Activated naive CD4-positive, alpha-beta T cell treated with anti-CD3 and anti-CD28 coated beads for 36 hours (primary cell): ENCODE measurements at regions not wholly inside any gene's neighbourhood (a gene's known extent, or its start where the extent isn't known, plus 50 kb on each side); places are given as distances from the start of the nearest gene placed in this dataset.
"Not testable (repeated sequence)": the region's sequence is repeated elsewhere in the genome, so short reads cannot be mapped to it uniquely, and the experiment has no call there.

ENCODE experiments used
- CTCF ChIA-PET: fragments of 350-600 bp; sonication (Branson Sonifier 250); formaldehyde crosslinking; loops from one replicate; lab custom pipeline; 2021; ENCODE audit warnings: antibody characterized with exemption; lab: Charles Lee
- DNase-seq: peaks from one replicate; pipeline ENCODE4 v3.0.0-alpha.2; 2020
- H3K27ac Mint-ChIP-seq: one replicate; pipeline ENCODE4 v1.8.0; 2021; ENCODE audit warnings: mild to moderate bottlenecking, mixed read lengths
- H3K27me3 Mint-ChIP-seq: one replicate; pipeline ENCODE4 v1.8.0; 2021; ENCODE audit warnings: low read depth, mixed read lengths
- H3K36me3 Mint-ChIP-seq: one replicate; pipeline ENCODE4 v1.8.0; 2021; ENCODE audit warnings: low read depth, mixed read lengths
- H3K4me1 Mint-ChIP-seq: one replicate; pipeline ENCODE4 v1.8.0; 2021; ENCODE audit warnings: low read depth, mixed read lengths
- H3K4me3 Mint-ChIP-seq: one replicate; pipeline ENCODE4 v1.8.0; 2021; ENCODE audit warnings: mild to moderate bottlenecking, moderate library complexity, mixed read lengths
- H3K9me3 Mint-ChIP-seq: one replicate; pipeline ENCODE4 v1.8.0; 2021; ENCODE audit warnings: mixed read lengths
- intact Hi-C: fragments of 100-400 bp; cut with micrococcal nuclease; formaldehyde crosslinking; loops from one replicate; pipeline ENCODE4 v1.15.1; 2023

DNA sequence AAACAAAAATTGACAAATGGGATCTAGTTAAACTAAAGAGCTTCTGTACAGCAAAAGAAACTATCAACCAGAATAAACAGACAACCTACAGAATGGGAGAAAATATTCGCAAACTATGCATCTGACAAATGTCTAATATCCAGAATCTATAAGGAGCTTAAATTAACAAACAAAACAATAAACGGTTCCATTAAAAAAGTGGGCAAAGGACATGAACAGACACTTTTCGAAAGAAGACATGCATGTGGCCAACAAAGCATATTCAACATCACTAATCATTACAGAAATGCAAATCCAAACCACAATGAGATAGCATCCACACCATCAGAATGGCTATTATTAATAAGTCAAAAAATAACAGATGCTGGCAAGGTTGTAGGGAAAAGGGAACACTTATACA lies 50.5 kb upstream of the MED13L start:
- intact Hi-C loops, H3K27me3 Mint-ChIP-seq, DNase-seq, H3K27ac Mint-ChIP-seq, H3K36me3 Mint-ChIP-seq, H3K9me3 Mint-ChIP-seq, CTCF ChIA-PET, H3K4me3 Mint-ChIP-seq: not testable (repeated sequence)
- peaks cover 26% of the 10 kb centered on the region for H3K4me1 Mint-ChIP-seq

DNA sequence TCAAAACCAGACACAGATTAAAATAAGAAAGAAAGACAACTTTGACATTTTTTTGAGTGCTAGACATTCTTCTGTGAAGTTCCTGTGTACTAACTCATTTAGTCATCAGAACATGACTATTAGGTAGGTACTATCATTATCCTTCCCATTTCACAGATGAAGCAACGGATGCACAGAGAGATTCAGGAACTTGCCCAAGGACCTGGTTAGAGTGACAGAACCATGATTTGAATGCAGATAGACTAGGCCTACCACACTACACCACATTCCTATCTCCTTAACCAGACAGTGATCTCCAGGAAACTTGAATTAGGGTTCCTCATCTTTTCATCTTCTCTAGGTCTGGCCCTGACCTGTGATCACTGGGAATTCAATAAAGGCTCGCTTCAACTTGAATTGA lies 54.4 kb upstream of the MED13L start:
- Mint-ChIP-seq H3K4me3 (no peak overlapping the region), H3K27ac (no peak overlapping the region), H3K9me3 (peaks cover 7% of the 10 kb centered on the region), H3K36me3 (no peaks in the 10 kb centered on the region), H3K27me3 (no peaks in the 10 kb centered on the region), H3K4me1 (peaks cover 8% of the 10 kb centered on the region)
- no peak for DNase-seq
- CTCF ChIA-PET = no interaction called here
- intact Hi-C loops = no loop called here

DNA sequence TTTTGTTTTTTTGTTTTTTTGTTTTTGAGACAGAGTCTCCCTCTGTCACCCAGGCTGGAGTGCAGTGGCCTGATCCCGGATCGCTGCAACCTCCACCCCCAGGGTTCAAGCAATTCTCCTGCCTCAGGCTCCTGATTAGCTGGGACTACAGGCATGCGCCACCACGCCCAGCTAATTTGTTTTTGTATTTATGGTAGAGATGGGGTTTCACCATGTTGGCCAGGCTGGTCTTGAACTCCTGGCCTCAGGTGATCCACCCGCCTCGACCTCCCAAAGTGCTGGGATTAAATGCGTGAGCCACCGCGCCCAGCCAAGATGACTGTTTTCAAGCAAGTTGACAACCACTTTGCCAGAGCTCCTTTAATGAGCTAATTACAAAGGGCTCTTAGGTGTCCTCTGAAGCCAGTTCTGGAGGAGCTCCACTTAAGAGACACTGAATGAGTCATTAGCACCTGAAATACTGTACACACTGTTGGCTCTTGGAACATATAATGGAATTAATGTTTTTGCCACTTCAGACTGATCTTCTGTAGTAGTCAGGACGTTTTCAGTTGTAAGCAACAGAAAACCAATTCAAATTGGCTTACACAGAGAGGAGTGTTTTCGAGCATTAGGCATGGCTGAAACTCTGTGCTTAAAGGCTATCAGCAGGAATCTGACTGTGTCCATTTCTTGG lies 55.4 kb upstream of the MED13L start:
- H3K9me3 Mint-ChIP-seq = peaks cover 4% of the 10 kb centered on the region
- no peak overlapping the region for H3K4me3 Mint-ChIP-seq
- H3K36me3 Mint-ChIP-seq = no peaks in the 10 kb centered on the region
- no peaks in the 10 kb centered on the region for H3K27me3 Mint-ChIP-seq
- no peak for DNase-seq
- peaks cover 8% of the 10 kb centered on the region for H3K4me1 Mint-ChIP-seq
- CTCF ChIA-PET = no interaction called here
- no peak overlapping the region for H3K27ac Mint-ChIP-seq
- intact Hi-C loops = no loop called here

DNA sequence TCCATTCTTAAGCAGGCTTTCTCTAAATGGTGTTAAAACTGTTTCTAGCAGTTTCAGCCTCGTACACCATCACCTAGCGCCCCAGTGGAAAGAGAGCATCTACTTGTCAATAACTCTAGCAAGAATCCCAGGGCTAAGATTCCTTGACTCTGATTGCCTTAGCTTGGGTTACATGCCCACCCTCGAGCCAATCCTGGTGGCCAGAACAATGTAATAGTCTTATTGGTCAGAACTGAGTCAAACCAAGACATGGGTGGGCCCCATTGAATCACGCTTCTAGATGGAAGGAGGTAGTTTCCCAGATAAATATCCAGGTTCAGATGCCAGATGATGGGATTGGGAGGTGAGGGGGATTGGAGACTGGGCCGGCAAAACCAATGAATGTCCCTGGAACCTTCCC lies 55.9 kb upstream of the MED13L start:
- H3K4me3 Mint-ChIP-seq = no peak overlapping the region
- intact Hi-C loops = no loop called here
- H3K27ac Mint-ChIP-seq = no peak overlapping the region
- H3K4me1 Mint-ChIP-seq = peaks cover 8% of the 10 kb centered on the region
- no peak for DNase-seq
- no peaks in the 10 kb centered on the region for H3K36me3 Mint-ChIP-seq
- H3K27me3 Mint-ChIP-seq = no peaks in the 10 kb centered on the region
- CTCF ChIA-PET = no interaction called here
- H3K9me3 Mint-ChIP-seq = no peaks in the 10 kb centered on the region

DNA sequence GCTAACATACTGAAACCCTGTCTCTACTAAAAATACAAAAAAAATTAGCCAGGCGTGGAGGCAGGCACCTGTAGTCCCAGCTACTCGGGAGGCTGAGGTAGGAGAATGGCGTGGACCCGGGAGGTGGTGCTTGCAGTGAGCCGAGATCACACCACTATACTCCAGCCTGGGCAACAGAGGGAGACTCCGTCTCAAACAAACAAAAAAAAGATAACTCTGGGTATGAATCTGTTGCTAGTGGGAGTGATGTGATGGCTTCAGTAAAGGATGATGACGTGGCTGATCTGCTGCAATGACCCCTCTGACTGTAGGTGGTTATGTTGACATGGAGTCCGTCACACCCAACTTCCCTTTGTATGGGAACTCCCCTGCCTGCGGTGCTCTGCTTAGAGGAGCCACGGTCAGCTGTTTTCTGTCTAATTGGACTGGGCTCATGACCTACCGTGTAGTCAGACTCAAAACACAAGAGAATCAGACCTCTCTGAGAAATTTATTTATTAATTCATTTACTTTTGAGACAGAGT lies 59.1 kb upstream of the MED13L start:
- peaks cover 8% of the 10 kb centered on the region for H3K4me1 Mint-ChIP-seq
- no peak overlapping the region for H3K27ac Mint-ChIP-seq
- H3K27me3 Mint-ChIP-seq = no peaks in the 10 kb centered on the region
- H3K36me3 Mint-ChIP-seq = no peaks in the 10 kb centered on the region
- no peaks in the 10 kb centered on the region for H3K9me3 Mint-ChIP-seq
- intact Hi-C loops = no loop called here
- DNase-seq = no peak
- CTCF ChIA-PET = no interaction called here
- no peak overlapping the region for H3K4me3 Mint-ChIP-seq

DNA sequence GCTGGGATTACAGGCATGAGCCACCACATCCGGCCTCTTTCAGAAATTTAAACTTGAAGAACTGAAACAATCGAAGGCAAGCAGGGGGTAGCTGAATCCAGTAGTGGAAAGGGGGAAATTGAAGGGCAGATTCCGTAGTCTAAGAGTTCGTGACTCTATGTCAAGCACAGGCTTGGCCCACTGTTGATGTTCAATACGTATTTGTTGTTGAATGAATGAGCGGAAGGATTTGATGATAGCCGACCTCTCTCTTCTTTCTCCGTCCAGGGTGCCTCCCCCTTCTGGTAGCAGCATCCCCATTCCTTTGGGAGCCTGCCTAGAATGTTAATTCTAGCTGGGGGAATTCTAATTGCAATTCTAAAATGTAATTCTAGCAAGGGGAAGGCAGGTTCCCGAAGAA lies 59.8 kb upstream of the MED13L start:
- Mint-ChIP-seq H3K4me1 (peaks cover 8% of the 10 kb centered on the region), H3K36me3 (no peaks in the 10 kb centered on the region), H3K27ac (no peak overlapping the region), H3K27me3 (no peaks in the 10 kb centered on the region), H3K9me3 (peaks cover 2% of the 10 kb centered on the region), H3K4me3 (no peak overlapping the region)
- DNase-seq = no peak
- CTCF ChIA-PET = no interaction called here
- intact Hi-C loops = no loop called here

DNA sequence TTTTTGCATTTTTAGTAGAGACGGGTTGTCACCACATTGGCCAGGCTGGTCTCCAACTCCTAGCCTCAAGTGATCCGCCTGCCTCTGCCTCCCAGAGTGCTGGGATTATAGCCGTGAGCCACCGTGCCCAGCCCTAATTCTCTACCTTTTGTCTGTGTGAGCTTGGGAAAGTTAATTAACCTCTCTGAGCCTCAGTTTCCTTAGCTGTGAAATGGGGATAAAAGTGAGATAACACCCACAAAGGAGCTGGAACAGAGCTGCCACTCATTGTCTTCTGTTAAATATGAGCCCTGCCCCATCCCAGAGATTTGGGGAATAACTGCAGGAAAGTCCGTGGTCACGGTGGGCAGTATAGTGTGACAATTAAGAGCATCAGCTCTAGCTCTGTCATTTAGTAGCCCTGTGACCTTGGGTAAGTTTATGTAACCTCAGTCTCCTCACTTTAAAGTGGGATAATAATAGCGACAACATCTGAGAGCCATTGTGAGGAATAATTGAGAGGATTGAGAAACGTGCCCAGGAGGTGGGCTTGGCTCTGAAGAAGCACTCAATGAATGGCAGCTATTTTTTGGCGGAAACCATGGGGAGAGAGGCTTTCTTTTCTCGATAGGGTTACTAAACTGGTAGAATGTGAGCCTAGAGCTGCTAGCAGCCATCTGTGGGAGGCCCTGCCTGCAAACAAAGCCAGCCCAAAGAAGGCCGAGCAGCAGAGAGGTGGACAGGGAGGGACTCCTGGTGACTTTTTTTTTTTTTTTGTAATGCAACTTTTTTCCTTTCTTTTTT lies 60.8 kb upstream of the MED13L start:
- no peaks in the 10 kb centered on the region for H3K36me3 Mint-ChIP-seq
- intact Hi-C loops = no loop called here
- peaks cover 8% of the 10 kb centered on the region for H3K4me1 Mint-ChIP-seq
- H3K27me3 Mint-ChIP-seq = no peaks in the 10 kb centered on the region
- H3K9me3 Mint-ChIP-seq = peaks cover 2% of the 10 kb centered on the region
- H3K27ac Mint-ChIP-seq = no peak overlapping the region
- no peak overlapping the region for H3K4me3 Mint-ChIP-seq
- CTCF ChIA-PET = no interaction called here
- no peak for DNase-seq

DNA sequence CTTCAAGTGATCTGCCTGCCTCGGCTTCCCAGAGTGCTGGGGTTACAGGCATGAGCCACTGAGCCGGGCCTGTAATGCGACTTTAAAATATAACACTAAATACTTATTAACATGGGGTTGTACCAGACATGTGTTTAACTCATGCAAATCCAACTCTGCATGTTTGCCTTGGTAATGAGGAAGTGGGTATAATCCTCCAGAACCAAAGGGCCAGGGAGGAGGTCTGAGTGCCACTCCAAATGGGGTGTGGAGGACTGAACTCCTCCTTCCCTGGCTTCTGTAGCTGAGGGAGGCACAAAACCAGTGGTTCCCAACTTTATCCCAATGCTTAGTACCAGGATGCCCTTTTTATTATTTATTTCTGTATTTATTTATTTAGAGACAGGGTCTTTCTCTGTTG lies 61.6 kb upstream of the MED13L start:
- no peak overlapping the region for H3K4me3 Mint-ChIP-seq
- no peak for DNase-seq

DNA sequence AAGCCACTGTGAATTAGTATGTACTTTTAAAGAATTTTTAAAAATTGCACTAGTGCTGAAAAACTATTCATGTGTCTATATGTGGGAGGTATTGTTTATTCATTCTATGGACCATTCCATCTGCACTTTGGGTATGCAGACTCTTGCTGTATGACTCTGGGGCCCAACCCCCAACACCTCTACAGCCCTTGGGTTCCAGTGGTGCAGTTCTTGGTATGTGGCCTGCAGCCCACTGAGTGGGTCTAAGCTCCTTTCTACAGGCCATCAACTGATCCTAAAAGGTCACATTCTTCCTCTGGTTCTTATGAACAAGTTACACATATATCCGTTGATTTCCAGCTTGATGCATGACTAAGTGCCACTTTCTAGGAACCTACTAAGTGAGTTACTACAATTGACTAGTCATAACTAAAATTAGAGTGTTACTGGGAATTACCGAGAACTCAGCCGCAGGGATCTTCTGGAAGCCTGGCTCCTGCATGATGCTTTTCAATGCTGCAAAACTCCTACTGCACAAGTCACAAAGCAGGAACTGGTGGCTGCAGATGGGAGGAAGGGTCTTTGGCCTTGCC lies 62.4 kb upstream of the MED13L start:
- H3K27ac Mint-ChIP-seq = no peak overlapping the region
- intact Hi-C loops = no loop called here

More for the DNA sequence above, 61.6 kb upstream of the MED13L start:
- peaks cover 8% of the 10 kb centered on the region for H3K4me1 Mint-ChIP-seq
- intact Hi-C loops = no loop called here
- H3K27ac Mint-ChIP-seq = no peak overlapping the region
- CTCF ChIA-PET = no interaction called here
- H3K27me3 Mint-ChIP-seq = no peaks in the 10 kb centered on the region
- peaks cover 2% of the 10 kb centered on the region for H3K9me3 Mint-ChIP-seq
- no peaks in the 10 kb centered on the region for H3K36me3 Mint-ChIP-seq

DNA sequence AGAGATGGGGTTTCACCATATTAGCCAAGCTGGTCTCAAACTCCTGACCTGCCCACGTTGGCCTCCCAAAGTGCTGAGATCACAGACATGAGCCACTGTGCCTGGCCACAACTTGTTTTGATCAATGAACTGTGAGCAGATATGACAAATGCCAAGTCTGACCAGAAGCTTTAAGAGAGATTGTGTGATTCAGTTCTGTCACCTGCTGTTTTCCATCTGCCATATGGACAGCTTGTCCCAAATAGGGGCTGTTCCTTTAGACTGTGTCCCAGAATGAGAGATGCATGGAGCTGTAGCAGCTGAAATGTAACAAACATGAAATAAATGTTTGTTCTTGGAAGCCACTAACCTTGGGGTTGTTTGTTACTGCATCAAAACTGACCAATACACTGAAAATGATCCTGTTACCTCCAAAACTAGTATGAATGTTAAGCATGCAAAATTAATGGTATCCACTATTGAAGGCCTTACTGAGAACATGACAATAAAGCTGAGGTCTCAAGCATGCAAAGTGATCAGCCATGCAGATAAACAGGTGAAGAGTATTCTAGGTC lies 65.9 kb upstream of the MED13L start:
- H3K9me3 Mint-ChIP-seq = peaks cover 2% of the 10 kb centered on the region
- H3K27me3 Mint-ChIP-seq = no peaks in the 10 kb centered on the region
- H3K4me3 Mint-ChIP-seq = no peak overlapping the region
- no peaks in the 10 kb centered on the region for H3K4me1 Mint-ChIP-seq
- CTCF ChIA-PET = interaction anchor here (0.6 kb wide), 2 partner anchors 46 to 427 kb away, joined by 3 read pairs; no protein-coding TSS in a partner anchor
- no peaks in the 10 kb centered on the region for H3K36me3 Mint-ChIP-seq
- DNase-seq = no peak
- H3K27ac Mint-ChIP-seq = no peak overlapping the region
- intact Hi-C loops = no loop called here

More for the DNA sequence above, 62.4 kb upstream of the MED13L start:
- CTCF ChIA-PET = no interaction called here
- Mint-ChIP-seq H3K4me3 (no peak overlapping the region), H3K4me1 (peaks cover 8% of the 10 kb centered on the region), H3K36me3 (no peaks in the 10 kb centered on the region), H3K27me3 (no peaks in the 10 kb centered on the region), H3K9me3 (peaks cover 2% of the 10 kb centered on the region)
- DNase-seq = no peak

DNA sequence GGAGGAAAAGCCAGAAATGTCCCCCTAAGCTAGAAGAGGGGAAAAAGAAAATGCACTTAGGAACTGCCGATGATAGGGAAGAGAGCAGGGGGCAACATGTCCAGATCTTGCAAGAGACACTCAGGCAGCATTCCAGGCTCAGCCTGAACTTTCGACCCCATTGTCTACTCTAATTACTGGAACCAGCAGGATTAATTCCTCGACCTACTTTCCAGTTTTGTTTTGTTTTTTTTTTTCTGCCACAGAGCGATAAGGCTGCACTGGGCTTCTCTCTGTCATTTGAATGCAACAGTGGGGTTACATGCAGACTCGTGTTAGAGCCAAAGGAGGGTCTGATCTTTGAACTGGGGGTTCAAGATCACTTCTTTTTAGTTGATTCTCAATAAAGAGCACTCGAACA lies 68.7 kb upstream of the MED13L start:
- Mint-ChIP-seq H3K27me3 (no peaks in the 10 kb centered on the region), H3K27ac (no peak overlapping the region), H3K9me3 (peaks cover 2% of the 10 kb centered on the region), H3K4me1 (no peaks in the 10 kb centered on the region), H3K36me3 (no peaks in the 10 kb centered on the region), H3K4me3 (no peak overlapping the region)
- CTCF ChIA-PET = no interaction called here
- DNase-seq = no peak
- intact Hi-C loops = no loop called here

DNA sequence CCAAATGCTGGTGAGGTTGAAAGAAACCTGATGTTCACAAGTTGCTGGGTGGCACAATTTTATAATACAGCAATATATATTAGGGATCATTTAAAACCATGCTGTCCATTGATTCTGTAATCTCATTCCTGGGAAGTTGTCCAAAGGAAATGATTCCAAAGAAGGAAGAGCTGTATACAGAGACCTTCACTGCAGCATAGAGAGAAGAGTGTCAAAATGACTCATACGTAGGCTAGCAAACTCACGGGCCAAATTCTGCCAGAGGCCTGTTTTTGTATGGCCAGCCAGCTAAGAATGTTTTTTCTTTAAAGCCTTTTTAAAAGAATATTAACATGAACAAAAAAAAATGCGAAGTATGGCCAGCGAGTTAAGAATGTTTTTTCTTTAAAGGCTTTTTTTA lies 69.2 kb upstream of the MED13L start:
- H3K9me3 Mint-ChIP-seq = peaks cover 2% of the 10 kb centered on the region
- no peaks in the 10 kb centered on the region for H3K36me3 Mint-ChIP-seq
- no peak for DNase-seq
- no peaks in the 10 kb centered on the region for H3K4me1 Mint-ChIP-seq
- no peak overlapping the region for H3K27ac Mint-ChIP-seq
- H3K27me3 Mint-ChIP-seq = no peaks in the 10 kb centered on the region
- CTCF ChIA-PET = interaction anchor here (0.6 kb wide), 1 partner anchor 44 kb away, joined by 5 read pairs; no protein-coding TSS in a partner anchor
- intact Hi-C loops = no loop called here
- H3K4me3 Mint-ChIP-seq = no peak overlapping the region
